H1 (cell line): ENCODE measurements at regions not wholly inside any gene's neighbourhood (a gene's known extent, or its start where the extent isn't known, plus 50 kb on each side); places are given as distances from the start of the nearest gene placed in this dataset.

Experiments used
- ASH2L ChIP-seq: fragments of 200-600, 300-600 bp; sonication (generic); IDR thresholded peaks from one replicate; pipeline ENCODE4 v1.7.1; 2017; ENCODE audit warnings: low read length
- HDAC6 ChIP-seq: IDR thresholded peaks from one replicate; pipeline ENCODE4 v1.7.1; 2012; ENCODE audit warnings: low read depth, mild to moderate bottlenecking, inconsistent platforms, low read length, moderate library complexity
- TBP ChIP-seq: IDR thresholded peaks from 2 replicates; pipeline ENCODE4 v1.6.1; 2011; ENCODE audit warnings: low read depth, low read length, improper control_type of control experiment

DNA sequence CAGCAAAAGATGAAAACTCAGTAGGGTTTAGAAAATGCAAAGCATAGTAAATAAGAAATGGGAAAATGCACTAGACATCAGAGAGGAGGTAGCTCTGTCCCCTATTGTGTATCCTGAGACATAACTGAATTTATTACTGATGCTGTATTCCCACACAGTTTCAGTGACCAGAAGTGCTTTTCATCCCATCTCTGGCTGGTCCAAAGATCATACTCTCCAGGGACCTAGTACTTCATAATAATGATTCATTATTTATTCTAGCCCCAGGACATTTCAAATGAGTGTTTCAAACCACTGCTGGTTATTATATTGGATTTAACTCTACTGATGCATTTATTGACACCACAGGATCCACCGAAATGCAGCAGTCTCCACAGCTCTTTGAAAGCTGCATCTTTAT lies 163.3 kb downstream of the PAWR start (continued):
- TF ChIP-seq TBP (no peak), HDAC6 (no peak), ASH2L (no peak)
